CD14-positive monocyte (primary cell): ENCODE measurements at regions not wholly inside any gene's neighbourhood (a gene's known extent, or its start where the extent isn't known, plus 50 kb on each side); places are given as distances from the start of the nearest gene placed in this dataset.

Source experiments
- DNase-seq, 3 donors: peaks; one replicate each; pipeline ENCODE4 v3.0.0-alpha.2; 2011 to 2022
- H2AFZ ChIP-seq: 2 replicates; pipeline ENCODE4 v1.6.0; 2012; ENCODE audit warnings: mild to moderate bottlenecking, low read depth, low read length, inconsistent platforms; ENCODE audit not compliant: insufficient read depth, poor library complexity, severe bottlenecking
- H3K27ac ChIP-seq, 2 donors: 1 replicate in 1 of 2; 2 replicates in 1 of 2; pipeline ENCODE4 v1.5.1; 2012 to 2013; ENCODE audit warnings: low read length in 2 of 2, control low read depth in 1 of 2, inconsistent platforms in 1 of 2, low read depth in 1 of 2, mild to moderate bottlenecking in 1 of 2
- H3K27me3 ChIP-seq, 2 donors: one replicate each; pipeline versions ENCODE4 v1.6.0 to v1.6.1; 2011 to 2013; ENCODE audit warnings: low read length in 2 of 2; ENCODE audit not compliant: control insufficient read depth in 2 of 2, insufficient read depth in 2 of 2
- H3K36me3 ChIP-seq, 2 donors: replicated peaks in 1 of 2; 1 replicate in 1 of 2; 2 replicates in 1 of 2; pipeline versions ENCODE4 v1.5.1 to v1.6.1; 2012 to 2013; ENCODE audit warnings: low read length in 2 of 2, control low read depth in 1 of 2, inconsistent platforms in 1 of 2, mild to moderate bottlenecking in 1 of 2; ENCODE audit not compliant: insufficient read depth in 2 of 2, control insufficient read depth in 1 of 2
- H3K4me1 ChIP-seq, 2 donors: 1 replicate in 1 of 2; 2 replicates in 1 of 2; pipeline versions ENCODE4 v1.5.1 to v1.6.1; 2012 to 2013; ENCODE audit warnings: low read length in 2 of 2, control low read depth in 1 of 2, inconsistent platforms in 1 of 2, mild to moderate bottlenecking in 1 of 2, moderate library complexity in 1 of 2; ENCODE audit not compliant: insufficient read depth in 2 of 2, control insufficient read depth in 1 of 2
- H3K4me2 ChIP-seq: replicated peaks from 2 replicates; pipeline ENCODE3; 2012; ENCODE audit warnings: low read length, moderate library complexity, mild to moderate bottlenecking; ENCODE audit not compliant: poor library complexity, severe bottlenecking; ENCODE audit errors: extremely low read depth
- H3K4me3 ChIP-seq, 3 experiments: fragments of 200-600 bp in 1 of 3; sonication (generic) in 1 of 3; replicated peaks in 1 of 3; 1 replicate in 2 of 3; 2 replicates in 1 of 3; pipeline ENCODE4 v1.5.1; 2011 to 2013; ENCODE audit warnings: low read length in 3 of 3, mild to moderate bottlenecking in 3 of 3, control low read depth in 2 of 3, low read depth in 2 of 3, inconsistent platforms in 1 of 3, moderate library complexity in 1 of 3
- H3K79me2 ChIP-seq: 2 replicates; pipeline ENCODE4 v1.6.0; 2012; ENCODE audit warnings: mild to moderate bottlenecking, control low read depth, inconsistent platforms, low read length, moderate library complexity; ENCODE audit not compliant: insufficient read depth
- H3K9ac ChIP-seq: 2 replicates; pipeline ENCODE4 v1.6.0; 2017; ENCODE audit warnings: low read length, mild to moderate bottlenecking; ENCODE audit not compliant: insufficient read depth, poor library complexity, severe bottlenecking
- H3K9me3 ChIP-seq, 2 donors: replicated peaks in 1 of 2; 1 replicate in 1 of 2; 2 replicates in 1 of 2; pipeline versions ENCODE4 v1.5.1 to v1.6.1; 2012 to 2013; ENCODE audit warnings: low read length in 2 of 2, control low read depth in 1 of 2; ENCODE audit not compliant: control insufficient read depth in 1 of 2, insufficient read depth in 1 of 2
- H4K20me1 ChIP-seq: 2 replicates; pipeline ENCODE4 v1.6.0; 2012; ENCODE audit warnings: mild to moderate bottlenecking, low read length, control low read depth, moderate library complexity; ENCODE audit not compliant: insufficient read depth
- H3K27ac Mint-ChIP-seq, 7 donors: one replicate each; pipeline ENCODE4 v1.8.0; 2020; ENCODE audit warnings: mild to moderate bottlenecking in 7 of 7, mixed read lengths in 7 of 7, moderate library complexity in 6 of 7, inconsistent platforms in 2 of 7
- H3K27me3 Mint-ChIP-seq, 3 donors: one replicate each; pipeline ENCODE4 v1.8.0; 2021 to 2022; ENCODE audit warnings: low read depth in 3 of 3, mild to moderate bottlenecking in 3 of 3, mixed read lengths in 3 of 3, moderate library complexity in 3 of 3, inconsistent platforms in 1 of 3
- H3K36me3 Mint-ChIP-seq, 2 donors: one replicate each; pipeline ENCODE4 v1.8.0; 2020; ENCODE audit warnings: mixed read lengths in 2 of 2, inconsistent platforms in 1 of 2, mild to moderate bottlenecking in 1 of 2
- H3K4me1 Mint-ChIP-seq: one replicate; pipeline ENCODE4 v1.8.0; 2020; ENCODE audit warnings: mild to moderate bottlenecking, mixed read lengths
- H3K4me3 Mint-ChIP-seq, 2 donors: one replicate each; pipeline ENCODE4 v1.8.0; 2020; ENCODE audit warnings: mild to moderate bottlenecking in 2 of 2, mixed read lengths in 2 of 2, moderate library complexity in 1 of 2
- H3K9me3 Mint-ChIP-seq, 7 donors: one replicate each; pipeline ENCODE4 v1.8.0; 2020 to 2022; ENCODE audit warnings: mixed read lengths in 7 of 7, mild to moderate bottlenecking in 6 of 7, moderate library complexity in 6 of 7, inconsistent platforms in 2 of 7
- CTCF ChIP-seq: fragments of 200-600 bp; IDR thresholded peaks from one replicate; pipeline ENCODE4 v1.8.0; 2022; ENCODE audit warnings: antibody characterized with exemption, mild to moderate bottlenecking
- WGBS: methylation state at CpG from one replicate; pipeline ENCODE4 v1.1.5; 2013; ENCODE audit warnings: missing lambda C conversion rate; ENCODE audit not compliant: insufficient coverage; 5-methylcytosine and 5-hydroxymethylcytosine counted together
- intact Hi-C, 2 donors: fragments of 100-400 bp; cut with micrococcal nuclease; formaldehyde crosslinking; loops; one replicate each; pipeline versions ENCODE4 v1.15.0 to v1.15.1; 2023

- H4K20me1 ChIP-seq = no peaks in the 10 kb centered on the region
- DNase-seq = no peak
- intact Hi-C loops = no loop called here
- no peaks in the 10 kb centered on the region for H3K36me3 ChIP-seq
- no peak for TF ChIP-seq CTCF
- H3K36me3 Mint-ChIP-seq = no peaks in the 10 kb centered on the region
- no peaks in the 10 kb centered on the region for H3K79me2 ChIP-seq
- H3K9me3 Mint-ChIP-seq = peaks cover 5 to 19% (median 14%) of the 10 kb centered on the region in 7 donors
- no peak overlapping the region for H3K4me2 ChIP-seq
- peaks cover 0 to 11% of the 10 kb centered on the region in 2 donors for H3K9me3 ChIP-seq
- H2AFZ ChIP-seq = no peak overlapping the region
- no CpG with 5 or more reads among the region's 3 CpGs for WGBS
- H3K27ac ChIP-seq = no peak overlapping the region
- H3K4me1 Mint-ChIP-seq = no peaks in the 10 kb centered on the region
- no peaks in the 10 kb centered on the region for H3K27me3 ChIP-seq
- H3K27me3 Mint-ChIP-seq = no peaks in the 10 kb centered on the region
- H3K27ac Mint-ChIP-seq = no peak overlapping the region
- H3K4me3 Mint-ChIP-seq = no peak overlapping the region
- H3K9ac ChIP-seq = no peak overlapping the region
- H3K4me3 ChIP-seq = no peak overlapping the region
- no peaks in the 10 kb centered on the region for H3K4me1 ChIP-seq
Observed at GRCh38 chr13:91270031-91270430, 77.5 kb upstream of the MIR17HG start.

GRCh38 chr13:91272235-91272777 is 75.2 kb upstream of the MIR17HG start:
- Histone ChIP-seq H2AFZ (no peak overlapping the region), H3K4me2 (no peak overlapping the region), H3K27me3 (no peaks in the 10 kb centered on the region), H3K79me2 (no peaks in the 10 kb centered on the region), H3K4me1 (no peaks in the 10 kb centered on the region), H3K4me3 (no peak overlapping the region), H4K20me1 (no peaks in the 10 kb centered on the region), H3K36me3 (no peaks in the 10 kb centered on the region), H3K9ac (no peak overlapping the region), H3K9me3 (peaks cover 0 to under 1% of the 10 kb centered on the region in 2 donors), H3K27ac (no peak overlapping the region)
- intact Hi-C loops = no loop called here
- no peaks in the 10 kb centered on the region for H3K36me3 Mint-ChIP-seq
- no peaks in the 10 kb centered on the region for H3K27me3 Mint-ChIP-seq
- no peak overlapping the region for H3K4me3 Mint-ChIP-seq
- H3K27ac Mint-ChIP-seq = no peak overlapping the region
- no peaks in the 10 kb centered on the region for H3K4me1 Mint-ChIP-seq
- no peak for TF ChIP-seq CTCF
- peaks cover 0 to 12% (median 6%) of the 10 kb centered on the region in 7 donors for H3K9me3 Mint-ChIP-seq
- 96% methylated on average over 6 of the region's 9 CpGs for WGBS
- DNase-seq = no peak
